CD4-positive, alpha-beta memory T cell (primary cell): ENCODE measurements at regions not wholly inside any gene's neighbourhood (a gene's known extent, or its start where the extent isn't known, plus 50 kb on each side); places are given as distances from the start of the nearest gene placed in this dataset.

Source experiments
- CTCF ChIA-PET: fragments of 350-600 bp; sonication (Branson Sonifier 250); formaldehyde crosslinking; loops from one replicate; lab custom pipeline; 2021; ENCODE audit warnings: inconsistent platforms; ENCODE audit not compliant: partially characterized antibody; lab: Charles Lee
- POLR2A ChIA-PET: fragments of 350-600 bp; sonication (Branson Sonifier 250); formaldehyde crosslinking; loops from one replicate; lab custom pipeline; 2021; ENCODE audit not compliant: partially characterized antibody; lab: Charles Lee
- DNase-seq, 5 donors: peaks; one replicate each; pipeline versions ENCODE4 v3.0.0 to v3.0.0-alpha.2; 2020 to 2022; ENCODE audit warnings: mixed read lengths in 1 of 5
- H3K27ac ChIP-seq: one replicate; pipeline ENCODE4 v1.7.0; 2013; ENCODE audit warnings: low read depth, low read length
- H3K27me3 ChIP-seq: 2 replicates; pipeline ENCODE4 v1.7.0; 2013; ENCODE audit warnings: mild to moderate bottlenecking, low read length, moderate library complexity; ENCODE audit not compliant: insufficient read depth
- H3K36me3 ChIP-seq: 2 replicates; pipeline ENCODE4 v1.7.0; 2013; ENCODE audit warnings: mild to moderate bottlenecking, low read length, moderate library complexity; ENCODE audit not compliant: insufficient read depth
- H3K4me1 ChIP-seq: 2 replicates; pipeline ENCODE4 v1.7.0; 2013; ENCODE audit warnings: mild to moderate bottlenecking, low read length, moderate library complexity; ENCODE audit not compliant: insufficient read depth
- H3K4me3 ChIP-seq, 2 donors: one replicate each; pipeline ENCODE4 v1.7.0; 2013; ENCODE audit warnings: low read length in 2 of 2, mild to moderate bottlenecking in 1 of 2
- H3K9me3 ChIP-seq, 2 donors: one replicate each; pipeline ENCODE4 v1.7.0; 2013; ENCODE audit warnings: low read length in 2 of 2, control low read depth in 1 of 2; ENCODE audit not compliant: control insufficient read depth in 1 of 2
- H3K27ac Mint-ChIP-seq, 7 donors: one replicate each; pipeline ENCODE4 v1.8.0; 2020 to 2021; ENCODE audit warnings: mixed read lengths in 7 of 7, mild to moderate bottlenecking in 6 of 7, inconsistent platforms in 3 of 7, moderate library complexity in 3 of 7
- H3K27me3 Mint-ChIP-seq, 2 donors: one replicate each; pipeline ENCODE4 v1.8.0; 2020 to 2021; ENCODE audit warnings: mixed read lengths in 2 of 2
- H3K36me3 Mint-ChIP-seq, 2 donors: one replicate each; pipeline ENCODE4 v1.8.0; 2020 to 2021; ENCODE audit warnings: mixed read lengths in 2 of 2, inconsistent platforms in 1 of 2, mild to moderate bottlenecking in 1 of 2
- H3K4me1 Mint-ChIP-seq, 4 donors: one replicate each; pipeline ENCODE4 v1.8.0; 2020 to 2021; ENCODE audit warnings: mixed read lengths in 4 of 4, mild to moderate bottlenecking in 1 of 4
- H3K4me3 Mint-ChIP-seq, 8 donors: one replicate each; pipeline ENCODE4 v1.8.0; 2020 to 2021; ENCODE audit warnings: mixed read lengths in 8 of 8, mild to moderate bottlenecking in 7 of 8, moderate library complexity in 6 of 8, inconsistent platforms in 3 of 8
- H3K9me3 Mint-ChIP-seq, 8 donors: one replicate each; pipeline ENCODE4 v1.8.0; 2020 to 2021; ENCODE audit warnings: mixed read lengths in 8 of 8, mild to moderate bottlenecking in 5 of 8, inconsistent platforms in 3 of 8, moderate library complexity in 1 of 8
- intact Hi-C: fragments of 100-400 bp; cut with micrococcal nuclease; formaldehyde crosslinking; loops from one replicate; pipeline ENCODE4 v1.15.1; 2023

- ChIA-PET CTCF (interaction anchor here (1.5 kb wide), 1 partner anchor 29 kb away, joined by 3 read pairs; no protein-coding TSS in a partner anchor), POLR2A (no interaction called here)
Observed at GRCh38 chr1:38132681-38133080, 86.1 kb upstream of the POU3F1 start.

DNA sequence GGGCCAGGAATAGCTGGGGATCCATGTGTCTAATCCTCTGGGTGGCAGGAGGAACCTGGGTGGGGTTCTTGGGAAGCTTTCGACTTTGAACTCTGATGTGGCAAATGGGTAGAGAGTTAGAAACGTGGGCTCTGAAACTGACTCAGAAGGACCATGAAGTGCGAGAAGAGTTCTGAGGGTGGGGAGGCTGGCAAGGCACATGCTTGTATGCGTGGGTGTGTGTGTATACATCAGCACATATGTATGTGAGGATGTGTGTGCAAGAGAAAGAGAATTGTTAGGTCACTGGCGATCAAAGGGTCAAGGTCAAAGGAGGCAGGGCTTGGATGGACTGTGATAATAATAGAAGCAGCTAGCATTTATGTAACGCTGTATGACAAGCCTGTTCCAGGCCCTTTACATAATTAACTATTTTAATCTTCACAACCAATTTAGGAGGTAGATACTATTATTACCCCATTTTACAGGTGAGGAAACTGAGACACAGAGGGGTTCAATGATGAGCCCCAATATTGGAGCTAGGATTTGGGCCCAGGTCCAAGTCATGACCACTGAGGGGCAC, 84.5 kb upstream of the POU3F1 start:
- H3K9me3 ChIP-seq, result no peaks in the 10 kb centered on the region
- CTCF ChIA-PET, result no interaction called here
- H3K4me1 ChIP-seq, result no peaks in the 10 kb centered on the region
- POLR2A ChIA-PET, result no interaction called here
- Mint-ChIP-seq H3K9me3 (peaks cover 0 to 2% (median 0%) of the 10 kb centered on the region in 8 donors), H3K36me3 (no peaks in the 10 kb centered on the region), H3K27ac (no peak overlapping the region), H3K27me3 (peaks cover 33 to 40% of the 10 kb centered on the region in 2 donors), H3K4me1 (no peaks in the 10 kb centered on the region), H3K4me3 (no peak overlapping the region)
- H3K27ac ChIP-seq, result no peak overlapping the region
- intact Hi-C loops, result no loop called here
- H3K27me3 ChIP-seq, result no peaks in the 10 kb centered on the region
- DNase-seq, result no peak
- no peak overlapping the region for H3K4me3 ChIP-seq
- H3K36me3 ChIP-seq, result no peaks in the 10 kb centered on the region

More at GRCh38 chr1:38132681-38133080, 86.1 kb upstream of the POU3F1 start:
- DNase-seq, result no peak
- H3K9me3 Mint-ChIP-seq, result peaks cover 0 to 2% (median 0%) of the 10 kb centered on the region in 8 donors
- Histone ChIP-seq H3K27me3 (peaks cover 7% of the 10 kb centered on the region), H3K4me3 (no peak overlapping the region), H3K27ac (no peak overlapping the region), H3K36me3 (no peaks in the 10 kb centered on the region), H3K9me3 (no peaks in the 10 kb centered on the region), H3K4me1 (no peaks in the 10 kb centered on the region)
- H3K27me3 Mint-ChIP-seq, result peaks cover 36 to 51% of the 10 kb centered on the region in 2 donors
- H3K4me1 Mint-ChIP-seq, result no peaks in the 10 kb centered on the region
- intact Hi-C loops, result no loop called here
- H3K4me3 Mint-ChIP-seq, result peak overlapping the region in 1 of 8 donors; percentile 37
- peak overlapping the region in 1 of 7 donors; percentile 26 for H3K27ac Mint-ChIP-seq
- no peaks in the 10 kb centered on the region for H3K36me3 Mint-ChIP-seq

DNA sequence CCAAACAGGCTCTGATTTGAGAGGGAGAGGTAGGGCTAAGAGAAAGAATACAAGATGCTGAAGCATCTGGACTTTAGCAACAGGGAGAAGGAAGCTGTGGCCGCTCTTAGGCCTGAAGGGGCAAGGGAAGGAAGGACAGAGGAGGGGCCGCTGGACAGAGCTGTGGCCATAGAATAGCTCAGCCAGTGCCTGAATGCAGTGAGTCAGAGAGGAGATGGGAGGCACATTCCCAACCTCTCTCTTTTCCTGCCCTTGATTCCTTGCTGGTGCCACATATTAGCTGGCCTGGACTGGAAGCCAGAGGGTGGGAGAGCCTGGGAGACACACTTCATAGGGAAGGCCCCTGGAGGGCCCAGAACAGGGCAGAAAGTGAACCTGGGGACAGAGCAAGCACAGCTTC, 83.4 kb upstream of the POU3F1 start:
- Mint-ChIP-seq H3K4me3 (no peak overlapping the region), H3K27ac (no peak overlapping the region), H3K36me3 (no peaks in the 10 kb centered on the region), H3K4me1 (no peaks in the 10 kb centered on the region), H3K27me3 (peaks cover 26 to 35% of the 10 kb centered on the region in 2 donors), H3K9me3 (peaks cover 0 to 2% (median 0%) of the 10 kb centered on the region in 8 donors)
- Histone ChIP-seq H3K4me1 (no peaks in the 10 kb centered on the region), H3K9me3 (no peaks in the 10 kb centered on the region), H3K36me3 (no peaks in the 10 kb centered on the region), H3K27me3 (no peaks in the 10 kb centered on the region), H3K4me3 (no peak overlapping the region), H3K27ac (no peak overlapping the region)
- CTCF ChIA-PET, result no interaction called here
- POLR2A ChIA-PET, result no interaction called here
- DNase-seq, result no peak
- intact Hi-C loops, result no loop called here

DNA sequence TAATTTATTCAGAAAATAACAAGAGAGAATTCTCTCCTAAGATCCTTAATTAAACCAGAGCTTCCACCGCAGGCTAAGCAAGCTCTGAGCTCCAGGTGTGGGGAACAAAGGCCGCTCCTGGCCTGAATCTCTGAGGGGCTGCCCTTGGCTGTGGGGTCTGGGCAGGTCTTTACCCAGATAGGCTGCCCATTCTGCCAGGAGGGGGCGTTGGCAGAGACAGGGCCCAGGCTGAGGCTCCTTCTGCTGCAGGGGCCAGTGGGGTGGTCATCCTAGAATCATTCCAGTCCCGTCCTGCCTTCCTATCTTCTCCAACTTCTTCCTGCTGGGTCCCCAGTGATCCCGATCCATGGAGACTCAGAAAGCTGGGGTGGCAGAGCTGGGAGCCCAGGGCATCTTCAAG, 82.9 kb upstream of the POU3F1 start:
- Histone ChIP-seq H3K4me3 (no peak overlapping the region), H3K27ac (no peak overlapping the region), H3K4me1 (no peaks in the 10 kb centered on the region), H3K36me3 (no peaks in the 10 kb centered on the region), H3K9me3 (no peaks in the 10 kb centered on the region), H3K27me3 (no peaks in the 10 kb centered on the region)
- ChIA-PET POLR2A (no interaction called here), CTCF (no interaction called here)
- Mint-ChIP-seq H3K4me1 (no peaks in the 10 kb centered on the region), H3K27ac (no peak overlapping the region), H3K4me3 (no peak overlapping the region), H3K9me3 (peaks cover 0 to 2% (median 0%) of the 10 kb centered on the region in 8 donors), H3K36me3 (no peaks in the 10 kb centered on the region), H3K27me3 (peaks cover 23 to 34% of the 10 kb centered on the region in 2 donors)
- intact Hi-C loops, result no loop called here
- DNase-seq, result no peak

DNA sequence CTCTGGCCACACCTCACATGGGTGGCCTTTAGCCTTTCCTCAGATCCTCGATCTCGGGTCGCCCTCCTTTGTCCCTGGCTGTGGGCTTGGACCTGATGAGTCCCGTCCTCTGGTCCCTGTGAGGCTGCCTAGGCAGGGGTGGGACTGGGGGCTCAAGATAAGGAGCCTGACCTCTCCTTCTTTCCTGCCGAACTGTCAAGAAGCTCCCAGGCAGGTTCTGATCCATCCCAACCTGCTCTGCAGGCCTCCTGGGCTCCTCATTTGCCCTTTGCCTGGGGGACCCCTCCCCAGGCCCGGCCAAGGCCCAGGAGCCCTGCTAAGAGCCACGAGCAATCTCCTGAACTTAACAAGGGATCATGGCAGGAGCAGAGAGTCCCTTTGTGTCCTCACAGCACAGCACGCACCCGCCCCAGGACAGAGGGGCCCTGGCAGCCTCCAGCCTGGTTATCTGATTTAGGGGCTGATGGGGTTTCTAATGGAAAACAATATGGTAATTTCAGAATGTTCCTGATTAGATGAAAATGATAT, 82.4 kb upstream of the POU3F1 start:
- H3K4me3 ChIP-seq, result no peak overlapping the region
- Mint-ChIP-seq H3K4me1 (no peaks in the 10 kb centered on the region), H3K27ac (no peak overlapping the region), H3K9me3 (peaks cover 0 to 2% (median 0%) of the 10 kb centered on the region in 8 donors), H3K27me3 (peaks cover 23 to 33% of the 10 kb centered on the region in 2 donors), H3K4me3 (no peak overlapping the region), H3K36me3 (no peaks in the 10 kb centered on the region)
- ChIA-PET POLR2A (no interaction called here), CTCF (no interaction called here)
- H3K36me3 ChIP-seq, result no peaks in the 10 kb centered on the region
- no peak for DNase-seq
- H3K9me3 ChIP-seq, result no peaks in the 10 kb centered on the region
- H3K27me3 ChIP-seq, result no peaks in the 10 kb centered on the region
- H3K27ac ChIP-seq, result no peak overlapping the region
- intact Hi-C loops, result no loop called here
- H3K4me1 ChIP-seq, result no peaks in the 10 kb centered on the region

- no peaks in the 10 kb centered on the region for H3K36me3 ChIP-seq
- no peaks in the 10 kb centered on the region for H3K4me1 Mint-ChIP-seq
- H3K27me3 Mint-ChIP-seq, result peaks cover 21 to 33% of the 10 kb centered on the region in 2 donors
- ChIA-PET POLR2A (no interaction called here), CTCF (no interaction called here)
- H3K9me3 Mint-ChIP-seq, result peaks cover 0 to 2% (median 0%) of the 10 kb centered on the region in 8 donors
- H3K4me3 Mint-ChIP-seq, result no peak overlapping the region
- no peak overlapping the region for H3K27ac ChIP-seq
- H3K27ac Mint-ChIP-seq, result no peak overlapping the region
- H3K9me3 ChIP-seq, result no peaks in the 10 kb centered on the region
- H3K36me3 Mint-ChIP-seq, result no peaks in the 10 kb centered on the region
- DNase-seq, result no peak
- H3K4me3 ChIP-seq, result no peak overlapping the region
- no peaks in the 10 kb centered on the region for H3K4me1 ChIP-seq
- H3K27me3 ChIP-seq, result no peaks in the 10 kb centered on the region
- intact Hi-C loops, result no loop called here
Observed at GRCh38 chr1:38128511-38128910, 81.9 kb upstream of the POU3F1 start.

- Histone ChIP-seq H3K27me3 (no peaks in the 10 kb centered on the region), H3K27ac (no peak overlapping the region), H3K4me1 (no peaks in the 10 kb centered on the region), H3K36me3 (no peaks in the 10 kb centered on the region), H3K9me3 (no peaks in the 10 kb centered on the region), H3K4me3 (no peak overlapping the region)
- peaks cover 0 to 2% (median 0%) of the 10 kb centered on the region in 8 donors for H3K9me3 Mint-ChIP-seq
- H3K4me1 Mint-ChIP-seq, result no peaks in the 10 kb centered on the region
- peaks cover 15 to 30% of the 10 kb centered on the region in 2 donors for H3K27me3 Mint-ChIP-seq
- CTCF ChIA-PET, result no interaction called here
- no peak overlapping the region for H3K4me3 Mint-ChIP-seq
- no peak overlapping the region for H3K27ac Mint-ChIP-seq
- intact Hi-C loops, result no loop called here
- POLR2A ChIA-PET, result no interaction called here
- DNase-seq, result no peak
- no peaks in the 10 kb centered on the region for H3K36me3 Mint-ChIP-seq
Observed at GRCh38 chr1:38127428-38127827, 80.8 kb upstream of the POU3F1 start.
